ENCODE measurements at regions not wholly inside any gene's neighbourhood (a gene's known extent, or its start where the extent isn't known, plus 50 kb on each side); places are given as distances from the start of the nearest gene placed in this dataset.

DNA sequence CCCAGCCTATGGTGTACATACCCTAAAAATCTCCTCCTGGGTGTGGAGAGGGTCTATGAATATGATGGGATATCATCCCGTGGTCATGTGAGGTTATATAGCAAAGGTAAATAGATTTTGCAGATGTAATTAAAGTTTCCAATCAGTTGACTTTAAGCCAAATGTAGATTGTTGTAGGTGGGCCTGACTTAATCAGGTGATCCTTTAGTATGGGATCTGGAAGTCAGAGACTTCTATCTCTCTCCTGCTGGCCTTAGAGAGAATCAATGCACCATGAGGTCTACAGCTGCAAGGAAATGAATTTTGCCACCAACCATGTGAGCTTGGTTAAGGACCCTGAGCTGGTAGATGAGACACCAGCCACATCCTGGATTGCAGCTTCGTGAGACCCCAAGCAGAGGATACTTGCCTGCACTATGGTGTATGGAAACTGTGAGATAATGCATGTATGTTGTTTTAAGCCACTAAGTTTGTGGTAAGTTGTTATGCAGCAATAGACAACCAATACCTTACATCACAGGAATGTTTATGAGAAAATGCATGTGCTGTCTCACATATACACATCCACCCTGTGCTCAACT is 137.1 kb upstream of the SLC6A11 start:
- Histone ChIP-seq H3K4me2 (ENCODE audit: low read depth, low read length, poor library complexity, severe bottlenecking) (no peak overlapping the region), H3K9me3 (ENCODE audit: insufficient read depth, low read length) (no peaks in the 10 kb centered on the region), H3K9me2 (replicated peaks; ENCODE audit: insufficient read depth, low read length) (no peaks in the 10 kb centered on the region), H3K27ac (ENCODE audit: low read depth, low read length) (no peak overlapping the region), H3K27me3 (ENCODE audit: low read length) (no peaks in the 10 kb centered on the region), H3K9ac (ENCODE audit: low read length) (no peak overlapping the region), H4K20me1 (ENCODE audit: low read depth, low read length) (no peaks in the 10 kb centered on the region; the same call in 1 of the 2 replicates), H2AFZ (ENCODE audit: low read depth, low read length, severe bottlenecking) (no peak overlapping the region), H3K4me3 (ENCODE audit: insufficient read depth, low read length, poor library complexity, severe bottlenecking) (no peak overlapping the region), H3K36me3 (ENCODE audit: low read length) (no peaks in the 10 kb centered on the region), H3K79me2 (ENCODE audit: insufficient read depth, low read length) (no peaks in the 10 kb centered on the region), H3F3A (ENCODE audit: insufficient read depth) (no peaks in the 10 kb centered on the region)
- TF ChIP-seq, protein P1, sequence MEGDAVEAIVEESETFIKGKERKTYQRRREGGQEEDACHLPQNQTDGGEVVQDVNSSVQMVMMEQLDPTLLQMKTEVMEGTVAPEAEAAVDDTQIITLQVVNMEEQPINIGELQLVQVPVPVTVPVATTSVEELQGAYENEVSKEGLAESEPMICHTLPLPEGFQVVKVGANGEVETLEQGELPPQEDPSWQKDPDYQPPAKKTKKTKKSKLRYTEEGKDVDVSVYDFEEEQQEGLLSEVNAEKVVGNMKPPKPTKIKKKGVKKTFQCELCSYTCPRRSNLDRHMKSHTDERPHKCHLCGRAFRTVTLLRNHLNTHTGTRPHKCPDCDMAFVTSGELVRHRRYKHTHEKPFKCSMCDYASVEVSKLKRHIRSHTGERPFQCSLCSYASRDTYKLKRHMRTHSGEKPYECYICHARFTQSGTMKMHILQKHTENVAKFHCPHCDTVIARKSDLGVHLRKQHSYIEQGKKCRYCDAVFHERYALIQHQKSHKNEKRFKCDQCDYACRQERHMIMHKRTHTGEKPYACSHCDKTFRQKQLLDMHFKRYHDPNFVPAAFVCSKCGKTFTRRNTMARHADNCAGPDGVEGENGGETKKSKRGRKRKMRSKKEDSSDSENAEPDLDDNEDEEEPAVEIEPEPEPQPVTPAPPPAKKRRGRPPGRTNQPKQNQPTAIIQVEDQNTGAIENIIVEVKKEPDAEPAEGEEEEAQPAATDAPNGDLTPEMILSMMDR (IDR thresholded peaks at IDR 0.05; ENCODE audit: insufficient read depth, low read length, poor library complexity, severe bottlenecking): no peak
- TF ChIP-seq EZH2phosphoT487 (conservative IDR thresholded peaks at IDR 0.05; ENCODE audit: low read length): no peak

DNA sequence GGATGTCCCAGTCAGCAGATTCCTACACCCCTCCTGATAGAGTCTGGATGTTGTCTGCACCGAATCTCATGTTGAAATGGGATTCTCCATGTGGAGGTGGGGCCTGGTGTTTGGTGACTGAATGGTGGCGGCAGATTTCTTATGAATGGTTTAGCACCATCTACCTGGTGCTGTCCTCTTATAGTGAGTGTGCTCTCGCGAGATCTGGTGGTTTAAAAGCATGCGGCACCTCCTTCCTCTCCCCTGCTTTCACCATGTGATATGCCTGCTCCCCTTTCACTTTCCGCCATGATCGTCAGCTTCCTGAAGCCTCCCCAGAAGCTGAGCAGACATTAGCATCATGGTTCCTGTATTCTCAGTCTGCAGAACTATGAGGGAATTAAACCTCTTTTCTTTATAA is 135.2 kb upstream of the SLC6A11 start:
- H4K20me1 ChIP-seq (ENCODE audit: low read depth, low read length): no peaks in the 10 kb centered on the region; the same call in 1 of the 2 replicates
- no peak overlapping the region for H3K9ac ChIP-seq (ENCODE audit: low read length)
- H2AFZ ChIP-seq (ENCODE audit: low read depth, low read length, severe bottlenecking): no peak overlapping the region
- TF ChIP-seq EZH2phosphoT487 (conservative IDR thresholded peaks at IDR 0.05; ENCODE audit: low read length): no peak
- TF ChIP-seq, protein P1 (IDR thresholded peaks at IDR 0.05; ENCODE audit: insufficient read depth, low read length, poor library complexity, severe bottlenecking): no peak
- H3K27ac ChIP-seq (ENCODE audit: low read depth, low read length): no peak overlapping the region
- no peaks in the 10 kb centered on the region for H3K79me2 ChIP-seq (ENCODE audit: insufficient read depth, low read length)
- H3K4me2 ChIP-seq (ENCODE audit: low read depth, low read length, poor library complexity, severe bottlenecking): no peak overlapping the region
- no peak overlapping the region for H3K4me3 ChIP-seq (ENCODE audit: insufficient read depth, low read length, poor library complexity, severe bottlenecking)
- no peaks in the 10 kb centered on the region for H3K27me3 ChIP-seq (ENCODE audit: low read length)
- H3K36me3 ChIP-seq (ENCODE audit: low read length): no peaks in the 10 kb centered on the region
- no peaks in the 10 kb centered on the region for H3K9me3 ChIP-seq (ENCODE audit: insufficient read depth, low read length)
- no peaks in the 10 kb centered on the region for H3K9me2 ChIP-seq (replicated peaks; ENCODE audit: insufficient read depth, low read length)
- no peaks in the 10 kb centered on the region for H3F3A ChIP-seq (ENCODE audit: insufficient read depth)

DNA sequence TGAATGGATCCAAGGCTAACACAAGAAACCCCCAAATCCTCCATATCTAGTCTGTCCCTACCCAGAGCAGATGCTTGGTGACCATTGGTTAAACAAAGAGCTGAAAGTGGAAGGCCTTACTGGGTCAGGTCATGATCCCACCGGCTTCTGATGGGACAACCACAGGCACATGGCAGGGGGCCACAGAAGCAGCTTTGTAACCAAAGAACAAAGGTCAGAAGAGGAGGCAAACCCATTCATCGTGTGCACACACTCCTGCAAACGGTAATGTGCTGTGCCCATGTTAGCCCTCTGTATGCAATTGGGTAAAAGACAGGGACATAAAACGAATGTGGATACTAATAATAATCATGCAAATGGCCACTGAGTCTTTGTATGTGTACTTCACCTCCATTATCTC is 133.3 kb upstream of the SLC6A11 start:
- no peak overlapping the region for H2AFZ ChIP-seq (ENCODE audit: low read depth, low read length, severe bottlenecking)
- no peak overlapping the region for H3K9ac ChIP-seq (ENCODE audit: low read length)
- no peaks in the 10 kb centered on the region for H3K36me3 ChIP-seq (ENCODE audit: low read length)
- H3K4me2 ChIP-seq (ENCODE audit: low read depth, low read length, poor library complexity, severe bottlenecking): no peak overlapping the region
- H3K9me2 ChIP-seq (replicated peaks; ENCODE audit: insufficient read depth, low read length): no peaks in the 10 kb centered on the region
- no peak overlapping the region for H3K27ac ChIP-seq (ENCODE audit: low read depth, low read length)
- H3F3A ChIP-seq (ENCODE audit: insufficient read depth): no peaks in the 10 kb centered on the region
- no peaks in the 10 kb centered on the region for H3K9me3 ChIP-seq (ENCODE audit: insufficient read depth, low read length)
- H3K4me3 ChIP-seq (ENCODE audit: insufficient read depth, low read length, poor library complexity, severe bottlenecking): no peak overlapping the region
- H4K20me1 ChIP-seq (ENCODE audit: low read depth, low read length): no peaks in the 10 kb centered on the region
- no peaks in the 10 kb centered on the region for H3K27me3 ChIP-seq (ENCODE audit: low read length)
- no peaks in the 10 kb centered on the region for H3K79me2 ChIP-seq (ENCODE audit: insufficient read depth, low read length)
- TF ChIP-seq, protein P1 (IDR thresholded peaks at IDR 0.05; ENCODE audit: insufficient read depth, low read length, poor library complexity, severe bottlenecking): no peak
- no peak for TF ChIP-seq EZH2phosphoT487 (conservative IDR thresholded peaks at IDR 0.05; ENCODE audit: low read length)

Measured in SU-DHL-6 (cell line).